PC-3 (cell line): ENCODE measurements at regions not wholly inside any gene's neighbourhood (a gene's known extent, or its start where the extent isn't known, plus 50 kb on each side); places are given as distances from the start of the nearest gene placed in this dataset.

Source experiments
- ATAC-seq: fragments of 200-7000 bp; cut with Tn5 transposase; 2 replicates; pipeline ENCODE4 v1.9.1; 2020; ENCODE audit warnings: mild to moderate bottlenecking, moderate library complexity
- BruUV-seq: library from RNA; stranded (reverse); fragments of 400-500 nt; replicated peaks from 2 replicates; lab custom pipeline; 2021; lab: Mats Ljungman, UMichigan
- CTCF ChIA-PET: fragments of 300-600 bp; sonication (Branson Sonifier 250); formaldehyde crosslinking; loops from one replicate; lab custom pipeline; 2022; ENCODE audit warnings: antibody characterized with exemption; lab: Charles Lee
- POLR2A ChIA-PET: fragments of 300-600 bp; sonication (Branson Sonifier 250); formaldehyde crosslinking; loops from one replicate; lab custom pipeline; 2022; ENCODE audit warnings: antibody characterized with exemption; ENCODE audit not compliant: unreplicated experiment; lab: Charles Lee
- DNase-seq: peaks from one replicate; pipeline ENCODE4 v3.0.0-alpha.2; 2015
- H2AFZ ChIP-seq: fragments of 300-600 bp; sonication (generic); 2 replicates; pipeline ENCODE4 v1.6.0; 2016; ENCODE audit warnings: antibody characterized with exemption, low read length
- H3F3A ChIP-seq: fragments of 300-600 bp; sonication (generic); one replicate; pipeline ENCODE4 v1.6.0; 2017; ENCODE audit warnings: antibody characterized with exemption, low read length, control low read depth, mild to moderate bottlenecking; ENCODE audit not compliant: unreplicated experiment
- H3K27ac ChIP-seq: fragments of 300-600 bp; sonication (generic); 2 replicates; pipeline ENCODE4 v1.5.1; 2016; ENCODE audit warnings: mild to moderate bottlenecking, low read length
- H3K27me3 ChIP-seq: fragments of 300-600 bp; sonication (generic); 2 replicates; pipeline ENCODE4 v1.6.1; 2016; ENCODE audit warnings: low read length, mixed read lengths
- H3K36me3 ChIP-seq: fragments of 300-600 bp; sonication (generic); 2 replicates; pipeline ENCODE4 v1.6.1; 2016; ENCODE audit warnings: low read depth, mixed run types, low read length, mixed read lengths
- H3K4me1 ChIP-seq: fragments of 300-600 bp; sonication (generic); 2 replicates; pipeline ENCODE4 v1.5.1; 2016; ENCODE audit warnings: low read length; ENCODE audit not compliant: insufficient read depth
- H3K4me2 ChIP-seq: fragments of 300-600 bp; sonication (generic); 2 replicates; pipeline ENCODE4 v1.6.0; 2016; ENCODE audit warnings: low read length
- H3K4me3 ChIP-seq: fragments of 300-600 bp; sonication (generic); 2 replicates; pipeline ENCODE4 v1.5.1; 2016; ENCODE audit warnings: mild to moderate bottlenecking, low read length, mixed read lengths
- H3K79me2 ChIP-seq: fragments of 300-600 bp; sonication (generic); 2 replicates; pipeline ENCODE4 v1.6.1; 2017; ENCODE audit warnings: low read length, mixed read lengths
- H3K9ac ChIP-seq: fragments of 300-600 bp; sonication (generic); 2 replicates; pipeline ENCODE4 v1.6.0; 2016; ENCODE audit warnings: mild to moderate bottlenecking, low read length
- H3K9me2 ChIP-seq: fragments of 300-600 bp; sonication (generic); replicated peaks from 2 replicates; pipeline ENCODE4 v1.6.1; 2016; ENCODE audit warnings: mixed run types, low read length, mixed read lengths
- H3K9me3 ChIP-seq: fragments of 300-600 bp; sonication (generic); 2 replicates; pipeline ENCODE4 v1.6.1; 2016; ENCODE audit warnings: low read length, mixed read lengths
- H4K20me1 ChIP-seq: fragments of 300-600 bp; sonication (generic); 2 replicates; pipeline ENCODE4 v1.6.1; 2016; ENCODE audit warnings: low read length, mixed read lengths
- EZH2 ChIP-seq: fragments of 300-600 bp; sonication (generic); IDR thresholded peaks from one replicate; pipeline ENCODE4 v1.6.1; 2017; ENCODE audit warnings: antibody characterized with exemption, mild to moderate bottlenecking, low read length; ENCODE audit not compliant: unreplicated experiment
- EZH2phosphoT487 ChIP-seq: fragments of 300-600 bp; sonication (generic); IDR thresholded peaks from 2 replicates; pipeline ENCODE4 v1.6.1; 2018; ENCODE audit warnings: mild to moderate bottlenecking, antibody characterized with exemption, low read length, borderline replicate concordance
- intact Hi-C: fragments of 100-400 bp; cut with micrococcal nuclease; formaldehyde crosslinking; loops from 2 replicates; pipeline ENCODE4 v1.9.0; 2023
- TF ChIP-seq, protein P1 (sequence below): fragments of 300-600 bp; sonication (generic); conservative IDR thresholded peaks from 2 replicates; pipeline ENCODE4 v1.5.1; 2017; ENCODE audit warnings: antibody characterized with exemption, low read depth, mild to moderate bottlenecking, low read length

DNA sequence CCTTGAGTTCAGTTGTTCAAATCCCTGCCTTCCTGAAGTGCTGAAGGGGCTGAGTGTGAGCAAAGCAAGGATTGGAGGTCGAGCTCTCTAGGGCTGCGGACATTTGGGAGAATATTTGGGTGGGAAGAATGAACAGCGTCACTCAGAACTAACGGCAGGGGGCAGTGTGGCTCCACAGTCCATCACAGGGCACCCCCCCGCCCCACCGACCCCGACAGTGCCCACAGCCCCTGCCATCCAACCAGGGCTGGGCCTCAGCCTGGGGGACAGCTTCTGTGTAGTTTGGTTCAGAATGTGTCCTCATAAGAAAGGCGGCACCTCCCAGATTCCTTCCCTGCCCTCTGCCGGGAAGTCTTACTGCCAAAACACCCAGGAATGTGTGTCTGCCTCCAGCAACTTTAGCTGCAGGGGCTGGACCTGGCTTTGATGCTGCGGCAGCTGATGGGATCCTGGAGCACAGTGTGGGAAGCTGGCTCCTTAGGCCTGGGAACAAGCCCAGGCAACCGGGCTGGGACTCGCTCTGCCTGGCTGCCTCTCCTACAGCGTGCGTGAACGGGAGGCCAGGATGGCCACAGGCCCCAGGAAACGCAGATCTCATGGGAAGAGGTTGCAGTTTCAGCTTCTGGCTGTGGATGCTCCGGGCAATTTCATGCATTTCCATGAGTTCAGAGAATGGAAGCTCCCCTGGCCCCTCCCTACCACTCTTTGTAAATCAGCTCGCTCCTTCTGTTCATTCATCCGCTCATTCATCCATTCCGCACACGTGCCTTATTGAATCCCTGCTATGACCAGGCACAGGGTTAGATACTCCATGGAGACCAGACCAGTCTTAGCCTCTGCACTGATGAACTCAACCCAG is 104.9 kb upstream of the TMPRSS2 start:
- Histone ChIP-seq H3K9me2 (no peaks in the 10 kb centered on the region), H3K4me1 (peaks cover 52% of the 10 kb centered on the region), H3F3A (no peaks in the 10 kb centered on the region), H3K9ac (peak overlapping the region; percentile 74), H3K36me3 (no peaks in the 10 kb centered on the region), H2AFZ (peak overlapping the region; percentile 56), H4K20me1 (no peaks in the 10 kb centered on the region), H3K27me3 (no peaks in the 10 kb centered on the region), H3K27ac (peak overlapping the region; percentile 86), H3K79me2 (peaks cover 14% of the 10 kb centered on the region; the same call in 1 of the 2 replicates), H3K4me2 (peak overlapping the region; percentile 79), H3K4me3 (peak overlapping the region; percentile 34; the same call in 1 of the 2 replicates), H3K9me3 (no peaks in the 10 kb centered on the region)
- TF ChIP-seq EZH2phosphoT487 (no peak), EZH2 (no peak)
- TF ChIP-seq, protein P1, sequence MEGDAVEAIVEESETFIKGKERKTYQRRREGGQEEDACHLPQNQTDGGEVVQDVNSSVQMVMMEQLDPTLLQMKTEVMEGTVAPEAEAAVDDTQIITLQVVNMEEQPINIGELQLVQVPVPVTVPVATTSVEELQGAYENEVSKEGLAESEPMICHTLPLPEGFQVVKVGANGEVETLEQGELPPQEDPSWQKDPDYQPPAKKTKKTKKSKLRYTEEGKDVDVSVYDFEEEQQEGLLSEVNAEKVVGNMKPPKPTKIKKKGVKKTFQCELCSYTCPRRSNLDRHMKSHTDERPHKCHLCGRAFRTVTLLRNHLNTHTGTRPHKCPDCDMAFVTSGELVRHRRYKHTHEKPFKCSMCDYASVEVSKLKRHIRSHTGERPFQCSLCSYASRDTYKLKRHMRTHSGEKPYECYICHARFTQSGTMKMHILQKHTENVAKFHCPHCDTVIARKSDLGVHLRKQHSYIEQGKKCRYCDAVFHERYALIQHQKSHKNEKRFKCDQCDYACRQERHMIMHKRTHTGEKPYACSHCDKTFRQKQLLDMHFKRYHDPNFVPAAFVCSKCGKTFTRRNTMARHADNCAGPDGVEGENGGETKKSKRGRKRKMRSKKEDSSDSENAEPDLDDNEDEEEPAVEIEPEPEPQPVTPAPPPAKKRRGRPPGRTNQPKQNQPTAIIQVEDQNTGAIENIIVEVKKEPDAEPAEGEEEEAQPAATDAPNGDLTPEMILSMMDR, result peak; percentile 67
- intact Hi-C loops, result loop anchor here (1.0 to 5.0 kb wide), 10 partner anchors 49 to 504 kb away; no protein-coding TSS in a partner anchor
- POLR2A ChIA-PET, result interaction anchor here (0.6 to 1.6 kb wide), 9 partner anchors 21 to 171 kb away, joined by 3 to 8 read pairs (median 4); no protein-coding TSS in a partner anchor
- ATAC-seq (peak; percentile 70), DNase-seq (peak; percentile 93)
- BruUV-seq, result TSS peak; percentile 65
- CTCF ChIA-PET, result interaction anchor here (0.6 to 2.7 kb wide), 37 partner anchors 11 to 444 kb away, joined by 3 to 48 read pairs (median 6); partner anchors contain the start of gene TMPRSS2

DNA sequence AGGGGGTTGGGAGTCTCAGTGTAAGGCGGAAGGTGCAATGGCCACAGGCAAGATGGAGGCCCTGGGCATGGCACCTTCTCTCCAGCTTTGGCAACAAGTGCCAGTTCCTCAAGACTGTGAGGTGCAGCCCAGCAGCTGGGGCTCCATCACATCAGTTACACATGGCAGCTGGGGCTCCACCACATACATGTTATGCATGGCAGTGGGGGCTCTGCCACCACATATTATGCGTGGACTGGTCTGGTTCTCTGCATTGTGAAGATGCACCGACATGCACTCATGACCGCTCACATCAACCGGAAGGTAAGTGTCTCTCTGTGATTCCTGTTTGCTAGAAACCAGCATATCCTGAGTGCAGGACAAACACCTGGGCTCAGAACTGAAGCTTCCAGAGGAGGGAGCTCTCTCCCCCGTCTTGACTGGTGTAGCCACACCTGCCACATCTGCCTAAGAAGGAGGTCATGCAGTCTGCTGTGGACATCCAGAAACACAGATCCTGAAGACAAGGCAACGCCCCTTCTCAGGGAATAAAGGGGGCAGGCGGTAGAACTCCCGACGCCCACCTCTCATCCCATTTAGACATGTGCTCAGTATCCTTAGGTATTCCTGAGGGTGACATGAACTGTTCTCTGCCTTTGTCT is 104.1 kb upstream of the TMPRSS2 start:
- intact Hi-C loops, result loop anchor here (1.0 to 5.0 kb wide), 10 partner anchors 50 to 505 kb away; no protein-coding TSS in a partner anchor
- no TSS peak for BruUV-seq
- peak overlapping the region; percentile 34; the same call in 1 of the 2 replicates for H3K4me3 ChIP-seq
- no peak for TF ChIP-seq EZH2
- TF ChIP-seq, protein P1, result peak; percentile 66
- no peaks in the 10 kb centered on the region for H4K20me1 ChIP-seq
- H3K27me3 ChIP-seq, result no peaks in the 10 kb centered on the region
- peaks cover 14% of the 10 kb centered on the region; the same call in 1 of the 2 replicates for H3K79me2 ChIP-seq
- peak overlapping the region; percentile 74 for H3K9ac ChIP-seq
- CTCF ChIA-PET, result interaction anchor here (0.5 to 2.7 kb wide), 36 partner anchors 10 to 443 kb away, joined by 3 to 48 read pairs (median 6); partner anchors contain the start of gene TMPRSS2
- peaks cover 52% of the 10 kb centered on the region for H3K4me1 ChIP-seq
- peak overlapping the region; percentile 86 for H3K27ac ChIP-seq
- peak overlapping the region; percentile 79 for H3K4me2 ChIP-seq
- H3F3A ChIP-seq, result no peaks in the 10 kb centered on the region
- H3K36me3 ChIP-seq, result no peaks in the 10 kb centered on the region
- no peaks in the 10 kb centered on the region for H3K9me2 ChIP-seq
- H3K9me3 ChIP-seq, result no peaks in the 10 kb centered on the region
- POLR2A ChIA-PET, result interaction anchor here (0.6 to 1.6 kb wide), 9 partner anchors 22 to 172 kb away, joined by 3 to 8 read pairs (median 4); no protein-coding TSS in a partner anchor
- DNase-seq (peak; percentile 85), ATAC-seq (peak; percentile 80)
- H2AFZ ChIP-seq, result peak overlapping the region; percentile 56
